Body of pancreas (tissue), 4 donors: ENCODE measurements at regions not wholly inside any gene's neighbourhood (a gene's known extent, or its start where the extent isn't known, plus 50 kb on each side); places are given as distances from the start of the nearest gene placed in this dataset.

Source experiments
- ATAC-seq: fragments of 150-250 bp; one replicate; pipeline ENCODE4 v1.9.1; 2016
- DNase-seq, 4 donors: peaks; one replicate each; pipeline ENCODE4 v3.0.0-alpha.2; 2019
- H3K27ac ChIP-seq, 4 donors: fragments of 200-600 bp; sonication (generic); 1 replicate in 3 of 4; 2 replicates in 1 of 4; pipeline versions ENCODE4 v1.5.1 to v1.6.1; 2016 to 2019; ENCODE audit warnings: mild to moderate bottlenecking in 1 of 4, mixed read lengths in 1 of 4, moderate library complexity in 1 of 4
- H3K27me3 ChIP-seq, 2 donors: fragments of 200-600 bp; sonication (generic); one replicate each; pipeline ENCODE4 v1.6.0; 2016; ENCODE audit warnings: mild to moderate bottlenecking in 1 of 2
- H3K36me3 ChIP-seq, 2 donors: fragments of 200-600 bp; sonication (generic); replicated peaks in 1 of 2; 2 replicates each; pipeline ENCODE4 v1.5.1; 2016; ENCODE audit warnings: low read depth in 2 of 2; ENCODE audit not compliant: insufficient read depth in 1 of 2
- H3K4me1 ChIP-seq: fragments of 200-600 bp; sonication (generic); one replicate; pipeline ENCODE4 v1.6.0; 2016
- H3K4me3 ChIP-seq, 2 donors: fragments of 200-600 bp; sonication (generic); 1 replicate in 1 of 2; 2 replicates in 1 of 2; pipeline ENCODE4 v1.5.1; 2016 to 2019
- H3K9me3 ChIP-seq, 3 donors: fragments of 200-600 bp; sonication (generic); 1 replicate in 2 of 3; 2 replicates in 1 of 3; pipeline ENCODE4 v1.5.1; 2016
- POLR2A ChIP-seq, 3 donors: fragments of 450-650 bp; IDR thresholded peaks; one replicate each; pipeline ENCODE4 v1.6.1; 2016; ENCODE audit warnings: antibody characterized with exemption in 3 of 3, mild to moderate bottlenecking in 2 of 3
- WGBS, 2 donors: methylation state at CpG; one replicate each; pipeline ENCODE4 v1.1.5; 2017; 5-methylcytosine and 5-hydroxymethylcytosine counted together
- intact Hi-C: fragments of 100-400 bp; cut with DNase I; formaldehyde crosslinking; loops from one replicate; pipeline ENCODE4 v1.15.1; 2023
- TF ChIP-seq, protein P1 (sequence below), 7 experiments: fragments of 450-650 bp in 4 of 7; fragments of 200-600 bp in 3 of 7; sonication (generic) in 3 of 7; IDR thresholded peaks; one replicate each; pipeline ENCODE4 v1.5.1; 2016 to 2019; ENCODE audit warnings: antibody characterized with exemption in 7 of 7

DNA sequence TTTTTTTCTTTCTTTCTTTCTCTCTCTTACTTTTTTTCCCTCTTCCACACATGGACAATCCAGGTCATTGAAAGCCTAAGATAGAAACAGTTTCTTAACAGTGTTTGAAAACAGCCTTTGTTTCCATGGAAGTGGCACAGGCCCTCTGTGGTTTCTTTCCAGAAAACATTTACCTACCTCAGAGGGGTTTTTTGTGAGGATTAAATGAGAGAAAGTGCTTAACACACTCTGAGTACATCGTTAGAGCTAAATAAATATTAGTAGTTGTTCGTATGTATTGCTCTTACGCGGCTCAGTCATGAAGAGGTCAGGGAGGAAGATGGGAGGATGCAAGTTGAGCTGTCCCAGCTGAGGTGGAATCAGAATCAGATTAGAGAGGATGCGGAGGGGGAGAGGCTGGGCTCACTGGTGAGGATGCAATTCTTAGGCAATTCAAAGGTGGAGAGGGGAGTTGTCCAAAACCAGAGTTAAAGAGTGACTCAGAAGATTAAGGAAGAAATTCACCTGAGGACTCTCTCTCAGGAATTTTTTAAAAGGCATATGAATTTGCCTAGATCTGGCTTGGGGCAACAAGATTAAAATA, 345.4 kb downstream of the PMP22 start:
- ATAC-seq = no peak
- Histone ChIP-seq H3K4me3 (no peak overlapping the region), H3K4me1 (peaks cover 36% of the 10 kb centered on the region), H3K27ac (no peak overlapping the region), H3K9me3 (no peaks in the 10 kb centered on the region), H3K27me3 (no peaks in the 10 kb centered on the region), H3K36me3 (no peaks in the 10 kb centered on the region)
- no peak for TF ChIP-seq POLR2A (IDR thresholded peaks at IDR 0.05)
- TF ChIP-seq, protein P1, sequence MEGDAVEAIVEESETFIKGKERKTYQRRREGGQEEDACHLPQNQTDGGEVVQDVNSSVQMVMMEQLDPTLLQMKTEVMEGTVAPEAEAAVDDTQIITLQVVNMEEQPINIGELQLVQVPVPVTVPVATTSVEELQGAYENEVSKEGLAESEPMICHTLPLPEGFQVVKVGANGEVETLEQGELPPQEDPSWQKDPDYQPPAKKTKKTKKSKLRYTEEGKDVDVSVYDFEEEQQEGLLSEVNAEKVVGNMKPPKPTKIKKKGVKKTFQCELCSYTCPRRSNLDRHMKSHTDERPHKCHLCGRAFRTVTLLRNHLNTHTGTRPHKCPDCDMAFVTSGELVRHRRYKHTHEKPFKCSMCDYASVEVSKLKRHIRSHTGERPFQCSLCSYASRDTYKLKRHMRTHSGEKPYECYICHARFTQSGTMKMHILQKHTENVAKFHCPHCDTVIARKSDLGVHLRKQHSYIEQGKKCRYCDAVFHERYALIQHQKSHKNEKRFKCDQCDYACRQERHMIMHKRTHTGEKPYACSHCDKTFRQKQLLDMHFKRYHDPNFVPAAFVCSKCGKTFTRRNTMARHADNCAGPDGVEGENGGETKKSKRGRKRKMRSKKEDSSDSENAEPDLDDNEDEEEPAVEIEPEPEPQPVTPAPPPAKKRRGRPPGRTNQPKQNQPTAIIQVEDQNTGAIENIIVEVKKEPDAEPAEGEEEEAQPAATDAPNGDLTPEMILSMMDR (IDR thresholded peaks at IDR 0.05) = no peak
- DNase-seq = no peak
- intact Hi-C loops = no loop called here
- whole genome bisulfite sequencing, 2 donors = 52 to 61% methylated on average over 5 of the region's 5 CpGs

GRCh38 chr17:14919094-14919493, 346.0 kb downstream of the PMP22 start:
- Histone ChIP-seq H3K27ac (peak overlapping the region in 1 of 4 donors; percentile 21), H3K9me3 (no peaks in the 10 kb centered on the region), H3K4me3 (no peak overlapping the region), H3K27me3 (no peaks in the 10 kb centered on the region), H3K4me1 (peaks cover 36% of the 10 kb centered on the region), H3K36me3 (no peaks in the 10 kb centered on the region)
- intact Hi-C loops = no loop called here
- DNase-seq (no peak), ATAC-seq (no peak)
- 72 to 80% methylated on average over 5 of the region's 5 CpGs for WGBS, 2 donors
- TF ChIP-seq POLR2A (IDR thresholded peaks at IDR 0.05) = no peak
- TF ChIP-seq, protein P1 (IDR thresholded peaks at IDR 0.05) = no peak

DNA sequence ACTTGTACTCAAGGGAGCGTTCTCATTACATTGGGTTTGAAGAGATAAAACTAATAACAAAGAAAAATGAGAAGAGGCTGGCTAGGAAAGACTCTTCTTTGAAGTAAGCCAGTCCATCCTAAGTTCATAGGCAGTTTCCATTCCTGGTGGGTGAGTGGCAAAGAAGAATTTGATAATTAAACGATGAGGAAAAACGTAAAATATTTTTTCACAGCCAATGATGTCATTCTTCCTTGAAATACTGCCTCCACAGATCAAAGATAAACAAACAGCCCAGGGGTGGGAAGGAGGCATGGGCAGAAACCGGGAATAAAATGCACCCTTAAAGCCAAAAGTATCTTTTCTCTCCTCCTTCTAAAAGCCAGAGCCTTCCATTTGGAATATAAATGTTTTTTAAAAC, 346.6 kb downstream of the PMP22 start:
- Histone ChIP-seq H3K36me3 (no peaks in the 10 kb centered on the region), H3K27ac (peak overlapping the region in 1 of 4 donors; percentile 21), H3K4me1 (peaks cover 36% of the 10 kb centered on the region), H3K4me3 (no peak overlapping the region), H3K27me3 (no peaks in the 10 kb centered on the region), H3K9me3 (no peaks in the 10 kb centered on the region)
- ATAC-seq = no peak
- no peak for DNase-seq
- WGBS, 2 donors = 31 to 32% methylated on average over 4 of the region's 4 CpGs
- TF ChIP-seq, protein P1 (IDR thresholded peaks at IDR 0.05) = no peak
- TF ChIP-seq POLR2A (IDR thresholded peaks at IDR 0.05) = no peak
- intact Hi-C loops = no loop called here

- H3K36me3 ChIP-seq = no peaks in the 10 kb centered on the region
- H3K9me3 ChIP-seq = no peaks in the 10 kb centered on the region
- DNase-seq (no peak), ATAC-seq (no peak)
- 82 to 98% methylated on average over 1 of the region's 1 CpG for WGBS, 2 donors
- no peak overlapping the region for H3K27ac ChIP-seq
- H3K4me3 ChIP-seq = no peak overlapping the region
- TF ChIP-seq, protein P1 (IDR thresholded peaks at IDR 0.05) = no peak
- TF ChIP-seq POLR2A (IDR thresholded peaks at IDR 0.05) = no peak
- intact Hi-C loops = no loop called here
- no peaks in the 10 kb centered on the region for H3K4me1 ChIP-seq
- H3K27me3 ChIP-seq = no peaks in the 10 kb centered on the region
Measured at GRCh38 chr17:14910916-14911315, 354.2 kb downstream of the PMP22 start.

DNA sequence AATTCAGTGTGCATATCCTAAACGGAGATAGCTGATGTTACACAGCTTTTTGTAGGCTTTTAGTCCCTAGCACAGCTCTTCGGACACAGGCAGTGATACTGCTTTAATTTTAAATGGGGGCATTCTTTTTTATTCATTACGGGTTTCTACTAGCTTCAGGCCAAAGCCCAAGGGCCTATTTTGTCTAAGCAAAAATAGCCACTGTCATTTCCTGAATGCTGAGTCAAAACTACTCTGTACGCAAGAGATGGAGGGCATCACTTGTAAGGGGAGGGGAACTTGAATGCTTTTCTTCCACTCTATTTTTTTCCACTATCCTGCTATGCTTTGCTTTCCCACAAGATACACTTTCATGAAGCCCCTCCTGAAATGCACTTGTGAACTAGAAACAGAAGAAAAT, 360.7 kb downstream of the PMP22 start:
- H3K27ac ChIP-seq = no peak overlapping the region
- intact Hi-C loops = no loop called here

More for the DNA sequence above, 360.7 kb downstream of the PMP22 start:
- no peak for TF ChIP-seq POLR2A (IDR thresholded peaks at IDR 0.05)
- TF ChIP-seq, protein P1 (IDR thresholded peaks at IDR 0.05) = no peak
- H3K4me3 ChIP-seq = no peak overlapping the region
- no peak for DNase-seq
- H3K9me3 ChIP-seq = no peaks in the 10 kb centered on the region
- no peaks in the 10 kb centered on the region for H3K27me3 ChIP-seq
- no peaks in the 10 kb centered on the region for H3K36me3 ChIP-seq
- WGBS, 2 donors = 64 to 85% methylated on average over 4 of the region's 4 CpGs
- ATAC-seq = no peak
- peaks cover 10% of the 10 kb centered on the region for H3K4me1 ChIP-seq
